ENCODE measurements at regions not wholly inside any gene's neighbourhood (a gene's known extent, or its start where the extent isn't known, plus 50 kb on each side); places are given as distances from the start of the nearest gene placed in this dataset.

- no peak overlapping the region for H3K27ac ChIP-seq
- TF ChIP-seq CTCF (IDR thresholded peaks at IDR 0.05): no peak
- no peak for TF ChIP-seq ZFX (IDR thresholded peaks at IDR 0.05; ENCODE audit: borderline replicate concordance)
Observed at GRCh38 chr5:36786448-36787012, 90.0 kb upstream of the NIPBL start.

GRCh38 chr5:36787365-36788093, 89.0 kb upstream of the NIPBL start:
- TF ChIP-seq ZFX (IDR thresholded peaks at IDR 0.05; ENCODE audit: borderline replicate concordance) (no peak), CTCF (IDR thresholded peaks at IDR 0.05) (no peak)
- H3K27ac ChIP-seq: no peak overlapping the region

- H3K27ac ChIP-seq: no peak overlapping the region
- TF ChIP-seq CTCF (IDR thresholded peaks at IDR 0.05): no peak
- TF ChIP-seq ZFX (IDR thresholded peaks at IDR 0.05; ENCODE audit: borderline replicate concordance): no peak
Observed at GRCh38 chr5:36790847-36791246, 85.7 kb upstream of the NIPBL start.

- H3K27ac ChIP-seq: no peak overlapping the region
- TF ChIP-seq ZFX (IDR thresholded peaks at IDR 0.05; ENCODE audit: borderline replicate concordance) (no peak), CTCF (IDR thresholded peaks at IDR 0.05) (no peak)
Observed at GRCh38 chr5:36792560-36793180, 83.9 kb upstream of the NIPBL start.

- TF ChIP-seq CTCF (IDR thresholded peaks at IDR 0.05) (no peak), ZFX (IDR thresholded peaks at IDR 0.05; ENCODE audit: borderline replicate concordance) (no peak)
- no peak overlapping the region for H3K27ac ChIP-seq
Observed at GRCh38 chr5:36795366-36795765, 81.2 kb upstream of the NIPBL start.

GRCh38 chr5:36796155-36796554, 80.4 kb upstream of the NIPBL start:
- TF ChIP-seq ZFX (IDR thresholded peaks at IDR 0.05; ENCODE audit: borderline replicate concordance) (no peak), CTCF (IDR thresholded peaks at IDR 0.05) (no peak)

GRCh38 chr5:36801523-36801922, 75.0 kb upstream of the NIPBL start:
- TF ChIP-seq ZFX (IDR thresholded peaks at IDR 0.05; ENCODE audit: borderline replicate concordance): no peak
- no peak for TF ChIP-seq CTCF (IDR thresholded peaks at IDR 0.05)
- H3K27ac ChIP-seq: no peak overlapping the region

More at GRCh38 chr5:36796155-36796554, 80.4 kb upstream of the NIPBL start:
- no peak overlapping the region for H3K27ac ChIP-seq
